ENCODE measurements at regions not wholly inside any gene's neighbourhood (a gene's known extent, or its start where the extent isn't known, plus 50 kb on each side); places are given as distances from the start of the nearest gene placed in this dataset.

- no peak overlapping the region for H3K4me3 ChIP-seq (ENCODE audit: control insufficient read depth in 2 of 3, extremely low read depth in 1 of 3, insufficient read depth in 2 of 3, low read depth in 1 of 3, low read length in 3 of 3)
- H3K27ac ChIP-seq (ENCODE audit: control insufficient read depth, insufficient read depth, low read length): no peak overlapping the region
- H4K20me1 ChIP-seq (ENCODE audit: control insufficient read depth, extremely low read depth, insufficient read depth, low read length): no peaks in the 10 kb centered on the region
- no peak overlapping the region for H2AFZ ChIP-seq (ENCODE audit: control insufficient read depth, low read length)
- dilution Hi-C loops (cut with MboI; ENCODE audit: extremely low pct_ligation_motif_present, low sequenced_read_pairs): no loop called here
- H3K36me3 ChIP-seq (ENCODE audit: control insufficient read depth in 2 of 2, extremely low read depth in 1 of 2, insufficient read depth in 2 of 2, low read length in 2 of 2): no peaks in the 10 kb centered on the region
- no peak overlapping the region for H3K4me2 ChIP-seq (ENCODE audit: control insufficient read depth, extremely low read depth, insufficient read depth, low read depth, low read length)
- H3K9me3 ChIP-seq (ENCODE audit: control insufficient read depth, low read depth, low read length): no peaks in the 10 kb centered on the region
- FAIRE-seq (no peak), DNase-seq (ENCODE audit: low read depth, low spot score) (no peak)
- H3K79me2 ChIP-seq (ENCODE audit: control insufficient read depth, insufficient read depth, low read length): no peaks in the 10 kb centered on the region
- no peak overlapping the region for H3K9ac ChIP-seq (ENCODE audit: control insufficient read depth, extremely low read depth, insufficient read depth, low read length)
- H3K9me1 ChIP-seq (ENCODE audit: control insufficient read depth, extremely low read depth, insufficient read depth, low read length): no peaks in the 10 kb centered on the region
- H3K27me3 ChIP-seq (ENCODE audit: control insufficient read depth, extremely low read depth, insufficient read depth, low read length): no peaks in the 10 kb centered on the region
- TF ChIP-seq CTCF (optimal IDR thresholded peaks at IDR 0.05 in 1 of 3, IDR thresholded peaks at IDR 0.05 in 1 of 3, conservative IDR thresholded peaks at IDR 0.05 in 1 of 3; ENCODE audit: extremely low read depth in 1 of 3, insufficient read depth in 2 of 3, low read length in 3 of 3) (no peak), EZH2 (IDR thresholded peaks at IDR 0.05; ENCODE audit: low read length) (no peak)
- no peaks in the 10 kb centered on the region for H3K4me1 ChIP-seq (ENCODE audit: control insufficient read depth, extremely low read depth, insufficient read depth, low read length)
Observed at GRCh38 chr10:55470840-55471239, 669.8 kb upstream of the PCDH15 start.

GRCh38 chr10:55466806-55467504 lies 665.9 kb upstream of the PCDH15 start:
- no peaks in the 10 kb centered on the region for H3K36me3 ChIP-seq (ENCODE audit: control insufficient read depth in 2 of 2, extremely low read depth in 1 of 2, insufficient read depth in 2 of 2, low read length in 2 of 2)

More at GRCh38 chr10:55466806-55467504, 665.9 kb upstream of the PCDH15 start:
- H3K4me1 ChIP-seq (ENCODE audit: control insufficient read depth, extremely low read depth, insufficient read depth, low read length): no peaks in the 10 kb centered on the region
- FAIRE-seq (no peak), DNase-seq (ENCODE audit: low read depth, low spot score) (no peak)
- H3K4me3 ChIP-seq (ENCODE audit: control insufficient read depth in 2 of 3, extremely low read depth in 1 of 3, insufficient read depth in 2 of 3, low read depth in 1 of 3, low read length in 3 of 3): no peak overlapping the region
- H3K9me1 ChIP-seq (ENCODE audit: control insufficient read depth, extremely low read depth, insufficient read depth, low read length): no peaks in the 10 kb centered on the region
- H3K9me3 ChIP-seq (ENCODE audit: control insufficient read depth, low read depth, low read length): no peaks in the 10 kb centered on the region
- no peak overlapping the region for H3K27ac ChIP-seq (ENCODE audit: control insufficient read depth, insufficient read depth, low read length)
- no peak overlapping the region for H2AFZ ChIP-seq (ENCODE audit: control insufficient read depth, low read length)
- H3K9ac ChIP-seq (ENCODE audit: control insufficient read depth, extremely low read depth, insufficient read depth, low read length): no peak overlapping the region
- no peak overlapping the region for H3K4me2 ChIP-seq (ENCODE audit: control insufficient read depth, extremely low read depth, insufficient read depth, low read depth, low read length)
- H3K27me3 ChIP-seq (ENCODE audit: control insufficient read depth, extremely low read depth, insufficient read depth, low read length): no peaks in the 10 kb centered on the region
- dilution Hi-C loops (cut with MboI; ENCODE audit: extremely low pct_ligation_motif_present, low sequenced_read_pairs): no loop called here
- H3K79me2 ChIP-seq (ENCODE audit: control insufficient read depth, insufficient read depth, low read length): no peaks in the 10 kb centered on the region
- no peaks in the 10 kb centered on the region for H4K20me1 ChIP-seq (ENCODE audit: control insufficient read depth, extremely low read depth, insufficient read depth, low read length)
- TF ChIP-seq CTCF (optimal IDR thresholded peaks at IDR 0.05 in 1 of 3, IDR thresholded peaks at IDR 0.05 in 1 of 3, conservative IDR thresholded peaks at IDR 0.05 in 1 of 3; ENCODE audit: extremely low read depth in 1 of 3, insufficient read depth in 2 of 3, low read length in 3 of 3): no peak
- TF ChIP-seq EZH2 (IDR thresholded peaks at IDR 0.05; ENCODE audit: low read length): no peak
